Dedifferentiated amniotic fluid mesenchymal stem cell (primary cell): ENCODE measurements at regions not wholly inside any gene's neighbourhood (a gene's known extent, or its start where the extent isn't known, plus 50 kb on each side); places are given as distances from the start of the nearest gene placed in this dataset.
"Not testable (repeated sequence)": the region's sequence is repeated elsewhere in the genome, so short reads cannot be mapped to it uniquely, and the experiment has no call there.

Experiments
- DNase-seq: peaks from one replicate; pipeline ENCODE4 v3.0.0-alpha.2; 2016; ENCODE audit errors: extremely low spot score

GRCh38 chr5:96172436-96172835 is 210.8 kb upstream of the ELL2 start:
- DNase-seq, result peak; percentile 70

- DNase-seq, result not testable (repeated sequence)
Observed at GRCh38 chr5:96171973-96172372, 210.3 kb upstream of the ELL2 start.

- DNase-seq, result not testable (repeated sequence)
Observed at GRCh38 chr5:96170481-96171125, 209.0 kb upstream of the ELL2 start.

- DNase-seq, result not testable (repeated sequence)
Observed at GRCh38 chr5:96168833-96169232, 207.2 kb upstream of the ELL2 start.

GRCh38 chr5:96159043-96159442 is 197.4 kb upstream of the ELL2 start:
- no peak for DNase-seq

- DNase-seq, result no peak
Observed at GRCh38 chr5:96157841-96158291, 196.2 kb upstream of the ELL2 start.

- DNase-seq, result no peak
Observed at GRCh38 chr5:96157077-96157780, 195.6 kb upstream of the ELL2 start.

GRCh38 chr5:96155147-96155546 is 193.5 kb upstream of the ELL2 start:
- no peak for DNase-seq

- no peak for DNase-seq
Observed at GRCh38 chr5:96151891-96152290, 190.2 kb upstream of the ELL2 start.

GRCh38 chr5:96150007-96150406 is 188.4 kb upstream of the ELL2 start:
- no peak for DNase-seq

- peak; percentile 85 for DNase-seq
Observed at GRCh38 chr5:96149546-96149945, 187.9 kb upstream of the ELL2 start.

- DNase-seq, result no peak
Observed at GRCh38 chr5:96149021-96149420, 187.4 kb upstream of the ELL2 start.

- no peak for DNase-seq
Observed at GRCh38 chr5:96148376-96148775, 186.7 kb upstream of the ELL2 start.

- DNase-seq, result no peak
Observed at GRCh38 chr5:96147866-96148265, 186.2 kb upstream of the ELL2 start.

- DNase-seq, result peak; percentile 45
Observed at GRCh38 chr5:96146675-96147074, 185.0 kb upstream of the ELL2 start.

GRCh38 chr5:96144289-96144688 is 182.6 kb upstream of the ELL2 start:
- DNase-seq, result no peak

GRCh38 chr5:96143450-96143849 is 181.8 kb upstream of the ELL2 start:
- no peak for DNase-seq

GRCh38 chr5:96142786-96143434 is 181.3 kb upstream of the ELL2 start:
- peak; percentile 51 for DNase-seq

GRCh38 chr5:96142184-96142781 is 180.6 kb upstream of the ELL2 start:
- no peak for DNase-seq

- no peak for DNase-seq
Observed at GRCh38 chr5:96141749-96142148, 180.1 kb upstream of the ELL2 start.

GRCh38 chr5:96140496-96140895 is 178.8 kb upstream of the ELL2 start:
- DNase-seq, result no peak

- no peak for DNase-seq
Observed at GRCh38 chr5:96140084-96140483, 178.4 kb upstream of the ELL2 start.

GRCh38 chr5:96134886-96135285 is 173.2 kb upstream of the ELL2 start:
- no peak for DNase-seq
